ENCODE measurements at regions not wholly inside any gene's neighbourhood (a gene's known extent, or its start where the extent isn't known, plus 50 kb on each side); places are given as distances from the start of the nearest gene placed in this dataset.

GRCh38 chr6:15027472-15027871 is 218.4 kb upstream of the JARID2 start:
- Histone ChIP-seq H3K4me2 (no peak overlapping the region), H3K4me3 (no peak overlapping the region)
- POLR2A ChIA-PET (ENCODE audit: unreplicated experiment), result no interaction called here

GRCh38 chr6:15032015-15032414 is 213.9 kb upstream of the JARID2 start:
- H3K27ac ChIP-seq, result no peak overlapping the region
- ChIA-PET CTCF (no interaction called here), POLR2A (ENCODE audit: unreplicated experiment) (interaction anchor here (0.7 kb wide), 1 partner anchor 189 kb away, joined by 4 read pairs; no protein-coding TSS in a partner anchor)
- H3K4me1 ChIP-seq (replicated peaks; ENCODE audit: insufficient read depth), result peaks cover 16% of the 10 kb centered on the region
- no peak for TF ChIP-seq CTCF (conservative IDR thresholded peaks at IDR 0.05)
- TF ChIP-seq EZH2 (IDR thresholded peaks at IDR 0.05; ENCODE audit: low read depth), result no peak
- H2AFZ ChIP-seq, result no peak overlapping the region
- H3K9me3 ChIP-seq (ENCODE audit: insufficient read depth, low read depth), result no peaks in the 10 kb centered on the region
- no peaks in the 10 kb centered on the region for H3K9me2 ChIP-seq (ENCODE audit: insufficient read depth)
- no peaks in the 10 kb centered on the region for H3K27me3 ChIP-seq (ENCODE audit: insufficient read depth, low read depth)
- intact Hi-C loops (cut with micrococcal nuclease; ENCODE audit: unreplicated experiment), result no loop called here
- BruUV-seq (replicated peaks), result no TSS peak
- no peaks in the 10 kb centered on the region for H4K20me1 ChIP-seq (ENCODE audit: insufficient read depth)
- no peaks in the 10 kb centered on the region for H3K36me3 ChIP-seq (ENCODE audit: low read depth)
- H3F3A ChIP-seq (ENCODE audit: insufficient read depth, low read depth), result peaks cover 5% of the 10 kb centered on the region; the same call in 1 of the 2 replicates
- H3K79me2 ChIP-seq (ENCODE audit: low read depth), result no peaks in the 10 kb centered on the region
- no peak overlapping the region for H3K4me3 ChIP-seq
- no peak overlapping the region for H3K4me2 ChIP-seq
- no peak for DNase-seq

More at GRCh38 chr6:15027472-15027871, 218.4 kb upstream of the JARID2 start:
- no peak for TF ChIP-seq CTCF (conservative IDR thresholded peaks at IDR 0.05)
- no peak for TF ChIP-seq EZH2 (IDR thresholded peaks at IDR 0.05; ENCODE audit: low read depth)
- no peaks in the 10 kb centered on the region for H3K36me3 ChIP-seq (ENCODE audit: low read depth)
- intact Hi-C loops (cut with micrococcal nuclease; ENCODE audit: unreplicated experiment), result no loop called here
- H2AFZ ChIP-seq, result no peak overlapping the region
- H3F3A ChIP-seq (ENCODE audit: insufficient read depth, low read depth), result no peaks in the 10 kb centered on the region
- CTCF ChIA-PET, result no interaction called here
- H3K79me2 ChIP-seq (ENCODE audit: low read depth), result no peaks in the 10 kb centered on the region
- no peaks in the 10 kb centered on the region for H3K9me3 ChIP-seq (ENCODE audit: insufficient read depth, low read depth)
- no peaks in the 10 kb centered on the region for H3K27me3 ChIP-seq (ENCODE audit: insufficient read depth, low read depth)
- peaks cover 20% of the 10 kb centered on the region for H3K4me1 ChIP-seq (replicated peaks; ENCODE audit: insufficient read depth)
- H4K20me1 ChIP-seq (ENCODE audit: insufficient read depth), result no peaks in the 10 kb centered on the region
- DNase-seq, result no peak
- no peaks in the 10 kb centered on the region for H3K9me2 ChIP-seq (ENCODE audit: insufficient read depth)
- BruUV-seq (replicated peaks), result no TSS peak
- H3K27ac ChIP-seq, result no peak overlapping the region

GRCh38 chr6:15033850-15034203 is 212.0 kb upstream of the JARID2 start:
- DNase-seq, result no peak
- POLR2A ChIA-PET (ENCODE audit: unreplicated experiment), result no interaction called here
- Histone ChIP-seq H3K27me3 (ENCODE audit: insufficient read depth, low read depth) (no peaks in the 10 kb centered on the region), H3K36me3 (ENCODE audit: low read depth) (no peaks in the 10 kb centered on the region), H3K79me2 (ENCODE audit: low read depth) (no peaks in the 10 kb centered on the region), H2AFZ (no peak overlapping the region), H4K20me1 (ENCODE audit: insufficient read depth) (no peaks in the 10 kb centered on the region), H3F3A (ENCODE audit: insufficient read depth, low read depth) (peaks cover 10% of the 10 kb centered on the region; the same call in 1 of the 2 replicates), H3K4me2 (no peak overlapping the region), H3K9me3 (ENCODE audit: insufficient read depth, low read depth) (no peaks in the 10 kb centered on the region), H3K4me1 (replicated peaks; ENCODE audit: insufficient read depth) (peaks cover 17% of the 10 kb centered on the region), H3K27ac (no peak overlapping the region), H3K4me3 (no peak overlapping the region), H3K9me2 (ENCODE audit: insufficient read depth) (no peaks in the 10 kb centered on the region)
- no peak for TF ChIP-seq CTCF (conservative IDR thresholded peaks at IDR 0.05)
- no peak for TF ChIP-seq EZH2 (IDR thresholded peaks at IDR 0.05; ENCODE audit: low read depth)
- intact Hi-C loops (cut with micrococcal nuclease; ENCODE audit: unreplicated experiment), result no loop called here
- CTCF ChIA-PET, result no interaction called here
- no TSS peak for BruUV-seq (replicated peaks)
